Nephron progenitor cell (in vitro differentiated cells): ENCODE measurements at regions not wholly inside any gene's neighbourhood (a gene's known extent, or its start where the extent isn't known, plus 50 kb on each side); places are given as distances from the start of the nearest gene placed in this dataset.

ENCODE experiments used
- DNase-seq: peaks from one replicate; pipeline ENCODE4 v3.0.0; 2021
- H3K27ac Mint-ChIP-seq: 2 replicates; pipeline ENCODE4 v1.8.0; 2021; ENCODE audit warnings: mild to moderate bottlenecking, moderate library complexity, mixed read lengths
- H3K27me3 Mint-ChIP-seq: 2 replicates; pipeline ENCODE4 v1.8.0; 2021; ENCODE audit warnings: mild to moderate bottlenecking, low read depth, mixed read lengths; ENCODE audit not compliant: poor library complexity
- H3K36me3 Mint-ChIP-seq: 2 replicates; pipeline ENCODE4 v1.8.0; 2021; ENCODE audit warnings: low read depth, mixed read lengths
- H3K4me1 Mint-ChIP-seq: 2 replicates; pipeline ENCODE4 v1.8.0; 2021; ENCODE audit warnings: mixed read lengths
- H3K4me3 Mint-ChIP-seq: 2 replicates; pipeline ENCODE4 v1.8.0; 2021; ENCODE audit warnings: mild to moderate bottlenecking, moderate library complexity, mixed read lengths
- H3K9me3 Mint-ChIP-seq: 2 replicates; pipeline ENCODE4 v1.8.0; 2021; ENCODE audit warnings: mild to moderate bottlenecking, moderate library complexity, mixed read lengths
- TF ChIP-seq, protein P1 (sequence below): fragments of 200-600 bp; sonication (generic); IDR thresholded peaks from 2 replicates; pipeline ENCODE4 v1.5.0; 2021; ENCODE audit warnings: antibody characterized with exemption

DNA sequence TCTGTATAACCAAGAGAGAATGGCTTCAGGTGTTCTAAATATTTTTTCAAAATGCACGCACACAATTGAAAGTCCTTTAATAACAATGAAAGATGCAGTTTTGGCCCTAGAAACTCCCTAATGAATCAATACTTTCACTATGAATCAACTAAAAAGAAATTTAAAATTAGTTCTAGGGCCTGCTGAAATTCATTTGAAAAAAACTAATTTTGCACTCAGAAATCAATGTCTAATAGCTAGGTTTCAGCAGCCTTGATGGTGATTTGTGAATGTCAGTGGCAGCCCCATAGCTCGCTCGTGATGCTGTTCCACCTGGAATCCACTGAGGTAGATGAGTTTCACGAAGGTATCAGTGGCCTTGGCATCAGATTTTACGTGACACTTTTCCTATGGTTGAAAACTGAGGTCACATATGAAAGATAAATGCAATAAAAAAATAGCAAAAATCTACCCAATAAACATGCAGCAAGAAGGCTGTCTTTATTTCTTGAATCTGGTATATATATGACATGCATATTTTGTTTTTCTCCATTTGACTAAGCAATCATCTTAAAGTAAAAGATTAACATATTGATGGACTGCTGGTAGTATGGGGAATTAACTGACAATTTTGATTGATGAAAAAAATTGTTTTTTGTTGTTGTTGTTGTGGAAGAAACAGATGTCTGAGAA lies 141.0 kb downstream of the AKAP11 start:
- Mint-ChIP-seq H3K27ac (no peak overlapping the region), H3K36me3 (no peaks in the 10 kb centered on the region), H3K4me3 (no peak overlapping the region), H3K9me3 (no peaks in the 10 kb centered on the region), H3K27me3 (no peaks in the 10 kb centered on the region), H3K4me1 (no peaks in the 10 kb centered on the region)
- TF ChIP-seq, protein P1, sequence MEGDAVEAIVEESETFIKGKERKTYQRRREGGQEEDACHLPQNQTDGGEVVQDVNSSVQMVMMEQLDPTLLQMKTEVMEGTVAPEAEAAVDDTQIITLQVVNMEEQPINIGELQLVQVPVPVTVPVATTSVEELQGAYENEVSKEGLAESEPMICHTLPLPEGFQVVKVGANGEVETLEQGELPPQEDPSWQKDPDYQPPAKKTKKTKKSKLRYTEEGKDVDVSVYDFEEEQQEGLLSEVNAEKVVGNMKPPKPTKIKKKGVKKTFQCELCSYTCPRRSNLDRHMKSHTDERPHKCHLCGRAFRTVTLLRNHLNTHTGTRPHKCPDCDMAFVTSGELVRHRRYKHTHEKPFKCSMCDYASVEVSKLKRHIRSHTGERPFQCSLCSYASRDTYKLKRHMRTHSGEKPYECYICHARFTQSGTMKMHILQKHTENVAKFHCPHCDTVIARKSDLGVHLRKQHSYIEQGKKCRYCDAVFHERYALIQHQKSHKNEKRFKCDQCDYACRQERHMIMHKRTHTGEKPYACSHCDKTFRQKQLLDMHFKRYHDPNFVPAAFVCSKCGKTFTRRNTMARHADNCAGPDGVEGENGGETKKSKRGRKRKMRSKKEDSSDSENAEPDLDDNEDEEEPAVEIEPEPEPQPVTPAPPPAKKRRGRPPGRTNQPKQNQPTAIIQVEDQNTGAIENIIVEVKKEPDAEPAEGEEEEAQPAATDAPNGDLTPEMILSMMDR, result no peak
- no peak for DNase-seq

DNA sequence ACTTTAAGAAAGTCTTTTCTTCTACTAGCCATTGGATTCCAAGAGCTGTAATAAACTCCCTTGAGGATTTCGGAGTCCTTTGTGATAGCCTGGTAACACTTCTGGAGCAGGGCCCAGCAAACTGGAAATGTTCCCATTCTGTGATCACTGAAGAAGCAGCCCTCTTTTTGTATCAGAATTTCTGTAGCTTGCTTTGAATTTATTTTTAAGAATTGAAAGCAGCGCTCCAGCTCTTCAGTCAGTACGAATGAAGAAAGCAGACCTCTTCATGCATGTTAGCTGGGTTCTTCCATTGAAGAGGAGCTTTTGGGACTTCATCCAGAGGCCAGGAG lies 141.5 kb downstream of the AKAP11 start:
- Mint-ChIP-seq H3K4me3 (no peak overlapping the region), H3K27me3 (no peaks in the 10 kb centered on the region), H3K9me3 (no peaks in the 10 kb centered on the region), H3K4me1 (no peaks in the 10 kb centered on the region), H3K36me3 (no peaks in the 10 kb centered on the region), H3K27ac (no peak overlapping the region)
- DNase-seq, result no peak
- TF ChIP-seq, protein P1, result no peak

DNA sequence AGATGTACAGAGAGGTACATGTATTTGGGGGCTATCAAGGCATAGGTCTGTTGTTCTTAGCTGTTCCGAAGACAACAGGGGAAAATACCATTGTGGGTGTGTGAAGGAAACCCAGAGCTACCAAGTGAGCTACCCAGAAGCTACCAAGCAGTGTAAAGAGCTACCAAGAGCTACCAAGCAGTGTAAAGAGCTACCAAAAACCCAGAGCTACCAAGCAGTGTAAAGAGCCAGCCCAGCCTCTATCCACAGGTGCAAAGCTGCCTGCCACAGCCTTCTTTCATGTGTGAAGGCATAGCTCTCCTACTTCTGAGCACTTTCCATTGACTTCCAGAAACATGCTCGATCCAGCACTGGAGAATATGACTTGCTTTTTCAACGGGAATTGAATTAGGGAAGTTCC lies 145.7 kb downstream of the AKAP11 start:
- DNase-seq, result no peak
- no peak overlapping the region for H3K27ac Mint-ChIP-seq
- no peak overlapping the region for H3K4me3 Mint-ChIP-seq
- no peaks in the 10 kb centered on the region for H3K27me3 Mint-ChIP-seq
- H3K4me1 Mint-ChIP-seq, result no peaks in the 10 kb centered on the region
- H3K36me3 Mint-ChIP-seq, result no peaks in the 10 kb centered on the region
- H3K9me3 Mint-ChIP-seq, result no peaks in the 10 kb centered on the region
- TF ChIP-seq, protein P1, result no peak

GRCh38 chr13:42418184-42418583 lies 146.2 kb downstream of the AKAP11 start:
- no peaks in the 10 kb centered on the region for H3K27me3 Mint-ChIP-seq
- H3K4me1 Mint-ChIP-seq, result no peaks in the 10 kb centered on the region
- H3K9me3 Mint-ChIP-seq, result peaks cover 5% of the 10 kb centered on the region
- no peak for DNase-seq
- H3K27ac Mint-ChIP-seq, result no peak overlapping the region
- TF ChIP-seq, protein P1, result no peak
- no peaks in the 10 kb centered on the region for H3K36me3 Mint-ChIP-seq
- no peak overlapping the region for H3K4me3 Mint-ChIP-seq

DNA sequence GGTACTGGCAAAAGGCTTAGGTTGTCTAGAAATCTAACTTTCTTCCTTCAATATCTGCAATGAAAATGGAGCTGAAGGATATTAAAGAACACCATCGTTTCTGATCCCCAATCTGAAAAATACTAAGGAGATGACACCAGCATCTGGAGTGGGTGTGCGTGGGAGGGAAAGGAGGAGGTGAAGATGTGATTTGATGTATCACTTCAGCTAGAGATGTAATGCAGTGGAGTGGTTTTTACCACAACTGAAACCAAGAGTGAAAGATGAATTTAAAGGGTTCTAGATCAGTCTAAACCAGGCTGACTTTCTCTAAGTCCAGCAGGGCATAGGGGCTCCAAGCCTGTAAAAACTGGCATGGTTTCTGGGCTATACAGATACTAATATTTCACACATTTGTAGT lies 148.4 kb downstream of the AKAP11 start:
- no peak for DNase-seq
- no peaks in the 10 kb centered on the region for H3K4me1 Mint-ChIP-seq
- H3K27me3 Mint-ChIP-seq, result no peaks in the 10 kb centered on the region
- no peak overlapping the region for H3K27ac Mint-ChIP-seq
- peaks cover 13% of the 10 kb centered on the region for H3K36me3 Mint-ChIP-seq
- TF ChIP-seq, protein P1, result no peak
- H3K9me3 Mint-ChIP-seq, result peaks cover 22% of the 10 kb centered on the region
- H3K4me3 Mint-ChIP-seq, result no peak overlapping the region

- no peaks in the 10 kb centered on the region for H3K4me1 Mint-ChIP-seq
- no peak overlapping the region for H3K27ac Mint-ChIP-seq
- TF ChIP-seq, protein P1, result no peak
- DNase-seq, result no peak
- peaks cover 26% of the 10 kb centered on the region for H3K9me3 Mint-ChIP-seq
- H3K36me3 Mint-ChIP-seq, result peaks cover 18% of the 10 kb centered on the region
- no peak overlapping the region for H3K4me3 Mint-ChIP-seq
- no peaks in the 10 kb centered on the region for H3K27me3 Mint-ChIP-seq
These were observed 150.7 kb downstream of the AKAP11 start for GRCh38 chr13:42422681-42423080.
